SU-DHL-6 (cell line): ENCODE measurements at regions not wholly inside any gene's neighbourhood (a gene's known extent, or its start where the extent isn't known, plus 50 kb on each side); places are given as distances from the start of the nearest gene placed in this dataset.

Experiments
- EZH2phosphoT487 ChIP-seq: fragments of 200-600 bp; sonication (generic), shearing (Covaris generic); conservative IDR thresholded peaks from 2 replicates; pipeline ENCODE4 v1.6.1; 2018; ENCODE audit warnings: mild to moderate bottlenecking, antibody characterized with exemption, low read length, moderate library complexity, mixed read lengths
- TF ChIP-seq, protein P1 (sequence below): fragments of 200-600 bp; sonication (generic); IDR thresholded peaks from one replicate; pipeline ENCODE4 v1.5.1; 2017; ENCODE audit warnings: antibody characterized with exemption, mild to moderate bottlenecking, low read length, moderate library complexity; ENCODE audit not compliant: insufficient read depth, poor library complexity, severe bottlenecking

DNA sequence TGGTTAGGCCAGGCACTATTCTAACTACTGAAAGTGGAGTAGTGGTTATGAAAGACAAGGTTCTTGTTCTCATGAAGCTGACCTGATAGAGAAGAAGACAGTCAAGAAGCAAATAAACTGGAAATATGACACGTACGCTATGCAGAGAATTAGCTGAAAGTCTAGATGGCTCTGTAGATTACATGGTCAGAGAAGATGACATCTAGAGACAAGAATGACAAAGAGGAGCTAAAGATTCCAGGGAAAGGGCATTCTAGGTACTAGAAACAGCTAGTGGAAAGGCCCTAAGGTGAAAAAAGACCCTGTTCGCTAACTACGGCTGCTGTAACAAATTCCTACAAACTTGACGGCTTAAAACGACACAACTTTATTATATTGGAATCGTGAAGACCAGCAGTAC lies 68.0 kb upstream of the NRIP1 start:
- TF ChIP-seq, protein P1, sequence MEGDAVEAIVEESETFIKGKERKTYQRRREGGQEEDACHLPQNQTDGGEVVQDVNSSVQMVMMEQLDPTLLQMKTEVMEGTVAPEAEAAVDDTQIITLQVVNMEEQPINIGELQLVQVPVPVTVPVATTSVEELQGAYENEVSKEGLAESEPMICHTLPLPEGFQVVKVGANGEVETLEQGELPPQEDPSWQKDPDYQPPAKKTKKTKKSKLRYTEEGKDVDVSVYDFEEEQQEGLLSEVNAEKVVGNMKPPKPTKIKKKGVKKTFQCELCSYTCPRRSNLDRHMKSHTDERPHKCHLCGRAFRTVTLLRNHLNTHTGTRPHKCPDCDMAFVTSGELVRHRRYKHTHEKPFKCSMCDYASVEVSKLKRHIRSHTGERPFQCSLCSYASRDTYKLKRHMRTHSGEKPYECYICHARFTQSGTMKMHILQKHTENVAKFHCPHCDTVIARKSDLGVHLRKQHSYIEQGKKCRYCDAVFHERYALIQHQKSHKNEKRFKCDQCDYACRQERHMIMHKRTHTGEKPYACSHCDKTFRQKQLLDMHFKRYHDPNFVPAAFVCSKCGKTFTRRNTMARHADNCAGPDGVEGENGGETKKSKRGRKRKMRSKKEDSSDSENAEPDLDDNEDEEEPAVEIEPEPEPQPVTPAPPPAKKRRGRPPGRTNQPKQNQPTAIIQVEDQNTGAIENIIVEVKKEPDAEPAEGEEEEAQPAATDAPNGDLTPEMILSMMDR, result no peak
- TF ChIP-seq EZH2phosphoT487, result no peak
